ENCODE measurements at regions not wholly inside any gene's neighbourhood (a gene's known extent, or its start where the extent isn't known, plus 50 kb on each side); places are given as distances from the start of the nearest gene placed in this dataset.
"Not testable (repeated sequence)": the region's sequence is repeated elsewhere in the genome, so short reads cannot be mapped to it uniquely, and the experiment has no call there.

DNA sequence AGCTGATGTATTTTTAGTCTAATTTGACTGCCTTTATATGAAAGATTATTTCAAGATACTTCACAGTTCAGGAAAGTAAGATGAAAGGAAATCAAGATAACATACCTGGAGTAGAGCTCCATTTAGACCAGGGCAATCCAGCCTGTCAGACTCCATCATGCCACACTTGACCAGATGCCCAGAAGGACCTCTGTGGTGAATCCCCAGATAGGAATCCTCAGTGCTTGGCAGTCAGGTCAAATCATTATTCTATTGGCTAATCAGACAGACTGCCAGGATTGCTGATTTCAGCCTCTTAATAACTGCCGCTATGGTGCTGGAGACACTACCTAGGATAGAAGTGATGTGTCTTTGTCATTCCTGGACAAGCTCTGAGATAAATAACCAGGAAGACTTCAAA, 404.2 kb downstream of the STK39 start:
- DNase-seq: no peak

DNA sequence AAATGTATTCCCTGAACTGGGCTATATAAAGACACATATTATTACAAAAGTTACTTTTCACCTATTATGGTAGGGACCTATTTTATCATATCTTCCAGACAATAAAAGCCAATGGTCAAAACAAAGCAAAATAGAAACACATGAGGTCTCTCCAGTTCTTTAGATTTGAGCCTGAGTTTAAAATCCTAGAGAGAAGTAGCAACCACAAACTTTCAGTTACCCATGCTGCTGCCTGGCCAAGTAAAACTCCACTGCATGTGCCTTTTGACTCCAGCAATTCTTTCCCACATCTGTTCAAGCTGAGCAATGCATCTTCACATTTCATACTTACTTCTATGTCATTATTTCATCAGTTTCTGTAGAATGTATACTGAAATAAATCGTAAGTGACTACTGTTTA, 405.3 kb downstream of the STK39 start:
- no peak for DNase-seq

DNA sequence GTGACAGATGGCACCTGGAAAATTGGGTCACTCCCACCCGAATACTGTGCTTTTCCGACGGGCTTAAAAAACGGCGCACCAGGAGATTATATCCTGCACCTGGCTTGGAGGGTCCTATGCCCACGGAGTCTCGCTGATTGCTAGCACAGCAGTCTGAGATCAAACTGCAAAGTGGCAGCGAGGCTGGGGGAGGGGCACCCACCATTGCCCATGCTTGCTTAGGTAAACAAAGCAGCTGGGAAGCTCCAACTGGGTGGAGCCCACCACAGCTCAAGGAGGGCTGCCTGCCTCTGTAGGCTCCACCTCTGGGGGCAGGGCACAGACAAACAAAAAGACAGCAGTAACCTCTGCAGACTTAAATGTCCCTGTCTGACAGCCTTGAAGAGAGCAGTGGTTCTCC, 412.1 kb downstream of the STK39 start:
- not testable (repeated sequence) for DNase-seq

DNA sequence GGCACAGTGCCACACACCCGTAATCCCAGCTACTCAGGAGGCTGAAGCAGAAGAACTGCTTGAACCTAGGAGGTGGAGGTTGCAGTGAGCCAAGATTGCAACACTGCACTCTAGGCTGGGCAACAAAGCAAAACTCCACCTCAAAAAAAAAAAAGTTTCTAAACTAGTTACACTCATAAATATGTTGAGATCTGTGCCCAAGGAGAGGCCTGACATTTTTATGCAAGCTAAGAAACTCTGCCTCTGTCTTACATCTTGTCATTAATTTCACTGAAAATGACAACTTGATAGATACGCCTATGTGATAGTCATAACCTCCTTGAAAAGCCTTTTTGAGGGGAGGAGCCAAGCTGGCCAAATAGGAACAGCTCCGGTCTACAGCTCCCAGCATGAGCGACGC, 412.7 kb downstream of the STK39 start:
- DNase-seq: no peak

DNA sequence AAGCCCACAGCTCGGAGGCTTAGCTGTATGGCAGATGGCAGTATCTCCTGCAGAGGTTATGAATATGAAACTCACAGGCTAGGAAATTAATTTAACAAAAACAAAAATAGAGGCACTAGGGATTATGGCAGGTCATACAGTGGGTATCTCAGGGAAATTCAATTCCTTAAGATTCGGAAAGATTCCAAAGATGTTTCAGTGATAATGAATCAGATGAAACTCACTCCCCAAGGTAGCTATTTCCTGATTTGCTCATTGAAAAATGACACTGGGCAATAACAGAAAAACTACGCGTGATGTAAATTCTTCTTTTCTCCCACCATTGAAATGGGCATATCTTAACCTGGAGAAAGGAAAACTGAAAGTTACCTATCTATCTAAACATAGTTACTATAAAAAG, 414.1 kb downstream of the STK39 start:
- no peak for DNase-seq

DNA sequence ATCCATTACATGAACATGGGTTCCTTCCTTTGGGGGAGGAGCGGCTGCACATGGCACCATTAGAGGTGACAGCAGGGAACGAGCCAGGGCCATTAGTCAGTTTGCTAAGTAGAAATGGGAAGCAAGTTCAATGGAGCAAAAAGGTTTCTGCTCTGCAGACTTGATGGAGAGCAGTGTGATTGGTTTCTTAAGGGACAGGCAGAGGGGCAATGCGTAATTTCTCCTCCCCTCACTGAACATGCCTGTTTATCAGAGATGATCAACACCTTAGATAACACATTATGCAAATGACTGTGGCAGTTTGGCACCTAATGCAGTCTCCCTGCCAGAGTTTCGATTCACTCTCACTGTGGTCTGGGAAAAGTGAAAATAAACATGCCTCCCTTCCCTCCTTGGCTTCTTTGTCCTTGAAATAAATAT, 414.5 kb downstream of the STK39 start:
- no peak for DNase-seq

DNA sequence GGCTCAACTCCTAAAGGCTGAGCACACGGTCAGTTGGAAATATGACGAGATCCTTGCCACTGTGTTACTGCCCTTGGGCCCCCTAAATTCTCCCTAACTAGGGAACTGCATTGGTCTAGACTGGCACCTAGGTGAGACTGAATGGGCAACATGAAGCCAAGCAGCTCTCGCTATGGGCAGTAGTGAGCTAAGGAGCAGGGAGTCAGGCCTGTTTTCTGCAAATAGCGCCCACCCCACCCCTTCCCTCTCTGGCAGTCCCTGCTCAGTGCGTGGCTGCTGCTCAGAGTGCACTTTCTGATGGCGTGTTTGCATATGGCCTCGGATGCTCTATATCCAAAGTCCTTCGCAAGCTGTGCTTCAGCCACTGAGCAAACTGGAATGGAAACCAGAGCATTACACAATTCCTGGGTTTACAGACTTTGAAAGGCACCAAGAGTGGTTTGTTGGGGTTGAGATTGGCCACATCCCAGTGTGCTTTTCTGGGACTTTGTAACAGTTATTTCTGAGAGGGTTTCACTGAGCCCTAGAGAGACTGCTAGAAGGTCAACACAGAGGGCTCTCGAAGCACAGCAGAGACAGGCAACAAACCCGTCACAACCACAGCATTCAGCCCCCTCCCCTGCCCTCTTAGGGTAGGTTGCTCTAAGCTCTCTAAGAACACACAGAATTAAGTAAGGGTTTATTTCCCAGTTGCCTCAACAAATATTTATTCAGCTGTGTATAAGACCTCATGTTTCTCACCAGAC, 419.9 kb downstream of the STK39 start:
- no peak for DNase-seq

DNA sequence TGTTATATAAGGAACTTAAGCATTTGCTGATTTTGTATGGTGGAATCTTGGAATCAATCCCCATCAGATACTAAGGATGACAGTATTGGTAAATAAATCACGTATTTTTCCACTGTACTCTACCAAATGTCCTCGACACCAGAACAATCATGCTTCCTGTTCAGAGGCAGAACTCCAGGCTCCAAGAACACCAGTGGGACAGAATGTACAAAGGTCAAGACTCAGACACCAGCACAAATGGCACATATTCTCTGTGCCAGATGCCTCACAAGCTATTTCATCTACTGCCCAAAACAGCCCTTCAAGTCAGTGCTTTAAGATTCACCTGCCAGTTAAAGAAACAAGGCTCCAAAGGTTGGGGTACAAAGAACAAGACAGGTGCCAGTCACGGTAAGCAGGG, 420.5 kb downstream of the STK39 start:
- no peak for DNase-seq

DNA sequence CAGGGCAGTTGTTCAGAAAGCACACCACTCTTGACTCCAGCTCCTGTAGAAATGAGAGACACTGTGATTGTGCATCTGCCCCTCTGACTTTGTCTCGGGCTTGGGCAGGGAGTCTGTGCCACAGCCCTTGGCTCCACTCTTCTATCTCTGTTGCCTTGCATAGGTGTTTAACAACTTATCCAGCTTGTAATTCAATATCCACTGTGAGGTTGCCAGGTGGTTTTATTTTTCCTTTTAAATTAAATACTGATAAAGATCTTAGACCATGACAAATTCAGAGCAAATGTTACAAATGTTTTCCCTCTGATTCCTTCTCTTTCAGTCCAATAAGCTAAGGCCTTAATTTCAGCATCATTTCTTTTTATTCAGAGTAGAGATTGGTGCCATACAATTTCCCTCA, 421.7 kb downstream of the STK39 start:
- no peak for DNase-seq

DNA sequence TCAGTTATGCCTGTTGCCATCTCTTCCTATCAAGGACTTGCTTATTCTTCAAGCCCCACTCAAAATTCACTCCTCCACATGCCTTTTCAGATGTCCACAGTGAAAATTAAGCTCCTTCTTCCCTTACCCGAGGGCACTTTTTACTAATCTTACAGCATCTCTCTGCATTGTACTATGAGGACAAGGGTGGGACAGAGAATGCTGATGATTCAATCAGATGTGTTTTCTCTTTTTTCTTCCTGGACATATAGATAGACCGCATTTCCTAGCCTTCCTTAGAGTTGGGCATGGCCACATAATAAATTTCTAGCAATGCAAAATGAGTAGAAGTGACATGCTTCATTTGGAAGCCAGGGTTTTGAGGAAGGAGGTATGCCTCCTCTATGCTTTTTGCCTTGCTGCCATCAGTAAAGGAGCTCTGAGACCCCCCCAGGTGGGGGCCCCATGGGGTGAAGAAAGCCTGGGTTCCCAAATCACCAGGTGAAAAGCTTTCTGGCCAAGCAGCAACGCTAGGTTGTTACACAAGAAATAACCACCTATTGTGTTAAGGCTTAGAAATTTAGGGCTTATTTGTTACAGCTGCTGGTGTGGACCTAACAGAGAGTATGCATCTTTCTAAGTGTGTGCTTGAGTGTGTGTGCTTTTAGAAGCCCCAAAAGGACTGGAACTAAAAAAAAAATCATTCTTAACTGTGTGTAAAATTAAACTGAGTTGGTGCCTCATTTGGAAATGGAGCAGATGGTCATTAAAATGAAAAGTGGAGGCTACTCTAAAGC, 424.5 kb downstream of the STK39 start:
- no peak for DNase-seq

DNA sequence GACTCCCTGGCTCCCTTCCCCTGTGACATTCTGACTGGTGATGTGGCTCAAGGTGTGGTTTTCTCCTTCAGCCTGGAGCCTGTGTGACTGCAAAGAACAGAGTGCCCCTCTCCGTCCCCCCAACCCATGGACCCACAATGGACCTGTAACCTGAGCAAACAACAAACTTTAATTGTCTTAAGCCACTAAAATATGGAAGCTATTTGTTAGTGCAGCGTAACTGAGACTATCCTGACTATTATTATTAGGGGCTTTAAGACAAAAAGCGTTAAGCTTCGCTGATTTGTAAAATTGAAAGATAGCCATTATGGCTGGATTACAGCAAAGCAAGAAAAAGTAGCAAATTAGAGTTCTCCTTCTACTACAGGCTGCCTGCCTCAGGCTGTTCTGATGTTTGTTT, 426.9 kb downstream of the STK39 start:
- no peak for DNase-seq

DNA sequence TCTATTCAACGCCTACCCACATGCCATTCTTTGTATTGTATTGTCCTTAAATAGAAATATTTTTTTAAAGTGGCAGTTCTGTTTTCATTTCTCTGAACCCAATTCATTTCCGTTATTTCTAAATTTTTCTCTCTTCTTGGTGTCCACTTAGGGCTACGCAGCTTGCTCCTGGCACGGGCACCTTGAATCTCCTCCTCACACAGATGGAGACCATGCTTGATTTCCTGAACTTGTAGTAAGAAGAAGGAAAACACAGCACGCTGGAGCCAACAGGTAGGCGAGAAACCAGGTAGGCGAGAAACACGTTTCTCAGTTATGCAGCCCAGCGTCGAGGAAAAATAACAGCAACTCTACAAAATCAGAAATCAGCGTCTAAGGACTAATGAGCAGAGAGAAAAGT, 428.9 kb downstream of the STK39 start:
- no peak for DNase-seq

DNA sequence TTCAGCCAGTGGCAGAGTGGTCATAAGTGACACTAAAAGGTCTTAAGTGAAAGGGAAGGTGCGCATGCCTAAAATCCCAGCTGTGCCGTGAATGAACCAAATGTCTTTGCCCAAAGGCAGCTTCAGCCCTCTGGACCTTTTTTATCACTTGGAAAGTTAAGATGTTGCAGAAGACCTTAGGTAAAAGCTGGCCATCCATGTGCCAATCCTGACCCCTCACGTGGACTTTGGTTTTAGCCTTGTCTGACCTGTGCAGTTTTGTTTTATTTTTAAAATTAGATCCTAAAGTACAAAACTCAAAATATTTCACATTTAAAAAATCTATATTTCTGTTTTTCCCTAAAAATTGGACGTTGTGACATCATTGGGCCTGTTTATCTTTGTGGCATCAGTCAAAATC, 429.5 kb downstream of the STK39 start:
- DNase-seq: no peak

DNA sequence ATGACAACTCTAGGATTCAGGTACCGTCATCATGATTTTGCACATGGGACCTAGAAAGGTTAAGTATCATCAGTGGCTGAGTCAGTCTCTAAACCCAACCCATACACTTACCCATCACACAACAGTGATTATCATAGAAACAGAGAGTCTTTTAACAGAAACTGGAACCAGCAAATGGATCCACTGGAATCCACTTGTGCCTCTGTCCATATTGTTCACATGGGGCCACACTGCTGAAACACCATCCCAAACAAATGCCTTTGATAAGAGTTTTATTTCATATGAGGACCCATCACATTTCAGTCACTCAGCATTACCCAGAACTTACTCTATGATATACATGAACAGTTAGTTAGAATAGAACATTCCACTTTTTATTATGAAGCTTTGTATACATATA, 430.0 kb downstream of the STK39 start:
- DNase-seq: no peak

DNA sequence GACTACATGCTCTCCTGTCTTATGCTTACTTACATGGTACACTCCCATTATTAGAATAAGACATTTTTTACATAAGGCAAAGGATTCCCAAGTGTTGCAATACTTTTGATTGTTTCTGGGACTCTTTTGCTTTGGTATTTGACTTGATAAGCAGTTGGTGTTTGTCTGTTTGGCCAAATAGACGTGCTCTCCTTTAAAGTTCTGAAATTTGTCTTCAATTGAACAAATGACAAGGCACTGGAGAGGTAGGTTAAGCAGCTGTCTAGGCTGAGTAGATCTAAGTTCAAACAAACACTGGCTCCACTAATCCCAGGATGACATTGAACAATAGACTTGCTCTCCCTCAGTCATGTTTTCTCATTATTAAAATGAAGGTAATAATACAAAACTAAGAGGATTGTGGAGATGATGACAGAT, 430.5 kb downstream of the STK39 start:
- DNase-seq: no peak

DNA sequence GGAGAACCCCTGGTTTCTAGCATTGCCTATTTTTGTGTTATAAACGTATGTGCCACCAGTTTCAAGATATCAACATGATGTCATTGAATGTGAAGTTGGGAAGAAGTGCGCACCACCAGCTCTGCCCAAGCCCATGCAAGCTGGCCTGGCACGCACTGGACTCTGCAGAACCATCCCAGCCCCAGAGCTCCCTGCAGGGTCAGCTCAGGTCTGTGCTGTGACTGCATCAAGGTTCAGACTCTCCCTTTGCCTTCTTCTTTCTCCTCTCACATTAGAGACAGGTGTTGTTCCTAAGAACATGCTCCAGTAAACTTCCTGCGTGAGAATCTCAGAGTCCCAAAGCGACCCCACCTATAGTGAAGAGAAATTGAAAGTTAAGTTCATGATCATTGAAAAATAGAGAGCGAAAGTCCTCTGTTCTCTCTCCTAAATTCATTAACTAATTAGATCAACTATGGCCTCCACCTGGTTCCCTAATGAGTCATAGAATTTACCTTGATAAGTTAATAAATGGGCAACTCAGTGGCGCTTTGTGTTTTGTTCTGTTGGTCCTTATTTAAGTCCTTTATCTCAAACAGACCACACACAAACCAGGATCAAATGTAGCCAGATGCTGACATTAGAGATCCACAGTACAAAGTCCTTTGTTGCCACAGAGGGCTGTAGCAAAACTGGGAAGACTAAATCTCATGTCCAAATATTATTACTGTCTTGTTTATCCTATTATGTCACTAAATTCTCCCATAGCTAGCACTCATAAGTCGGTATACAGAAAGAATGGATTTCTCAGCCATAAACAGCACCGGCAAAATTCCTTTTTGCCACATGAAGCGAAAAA, 432.3 kb downstream of the STK39 start:
- DNase-seq: no peak

DNA sequence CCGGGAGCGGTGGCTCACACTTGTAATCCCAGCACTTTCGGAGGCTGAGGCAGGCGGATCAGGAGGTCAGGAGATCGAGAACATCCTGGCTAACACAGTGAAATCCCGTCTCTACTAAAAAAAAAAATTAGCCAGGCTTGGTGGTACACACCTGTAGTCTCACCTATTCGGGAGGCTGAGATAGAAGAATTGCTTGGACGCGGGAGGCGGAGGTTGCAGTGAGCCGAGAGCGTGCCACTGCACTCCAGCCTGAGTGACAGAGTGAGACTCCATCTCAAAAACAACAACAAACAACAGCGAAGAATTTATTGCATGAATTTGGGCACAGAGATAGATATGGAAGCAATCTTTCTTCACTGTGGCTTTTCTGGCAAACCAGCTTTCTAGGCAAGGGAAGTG, 432.9 kb downstream of the STK39 start:
- DNase-seq: not testable (repeated sequence)

DNA sequence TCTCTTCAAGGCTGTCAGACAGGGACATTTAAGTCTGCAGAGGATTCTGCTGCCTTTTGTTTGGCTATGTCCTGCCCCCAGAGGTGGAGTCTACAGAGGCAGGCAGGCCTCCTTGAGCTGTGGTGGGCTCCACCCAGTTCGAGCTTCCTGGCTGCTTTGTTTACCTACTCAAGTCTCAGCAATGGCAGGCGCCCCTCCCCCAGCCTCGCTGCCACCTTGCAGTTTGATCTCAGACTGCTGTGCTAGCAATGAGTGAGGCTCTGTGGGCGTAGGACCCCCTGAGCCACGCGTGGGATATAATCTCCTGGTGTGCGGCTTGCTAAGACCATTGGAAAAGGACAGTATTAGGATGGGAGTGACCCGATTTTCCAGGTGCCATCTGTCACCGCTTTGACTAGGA, 437.6 kb downstream of the STK39 start:
- not testable (repeated sequence) for DNase-seq

DNA sequence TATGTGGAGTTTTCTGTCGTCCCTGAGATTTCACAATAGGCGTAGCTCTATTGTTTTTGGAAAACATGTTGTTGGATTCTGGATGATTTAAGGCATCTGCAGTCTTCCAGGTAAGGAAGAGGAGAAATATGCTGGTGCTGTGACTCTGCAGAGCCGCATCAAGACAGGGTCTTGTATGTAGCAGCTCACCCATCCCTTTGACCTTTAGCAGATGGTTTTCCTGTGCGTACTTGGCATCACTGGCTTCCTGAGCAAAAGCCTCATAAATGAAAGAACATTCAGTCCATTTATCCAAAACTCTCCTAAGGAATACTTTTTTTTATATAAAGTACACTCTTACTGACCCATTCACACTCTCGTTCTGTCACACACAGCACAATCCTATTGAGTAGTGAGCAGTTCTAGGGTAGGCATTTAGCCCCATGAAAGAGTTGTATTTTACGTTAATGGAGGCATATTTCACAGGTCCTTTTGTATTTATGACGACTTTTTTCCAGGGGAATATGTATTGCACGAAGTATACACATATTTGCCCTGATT, 443.9 kb downstream of the STK39 start:
- no peak for DNase-seq

DNA sequence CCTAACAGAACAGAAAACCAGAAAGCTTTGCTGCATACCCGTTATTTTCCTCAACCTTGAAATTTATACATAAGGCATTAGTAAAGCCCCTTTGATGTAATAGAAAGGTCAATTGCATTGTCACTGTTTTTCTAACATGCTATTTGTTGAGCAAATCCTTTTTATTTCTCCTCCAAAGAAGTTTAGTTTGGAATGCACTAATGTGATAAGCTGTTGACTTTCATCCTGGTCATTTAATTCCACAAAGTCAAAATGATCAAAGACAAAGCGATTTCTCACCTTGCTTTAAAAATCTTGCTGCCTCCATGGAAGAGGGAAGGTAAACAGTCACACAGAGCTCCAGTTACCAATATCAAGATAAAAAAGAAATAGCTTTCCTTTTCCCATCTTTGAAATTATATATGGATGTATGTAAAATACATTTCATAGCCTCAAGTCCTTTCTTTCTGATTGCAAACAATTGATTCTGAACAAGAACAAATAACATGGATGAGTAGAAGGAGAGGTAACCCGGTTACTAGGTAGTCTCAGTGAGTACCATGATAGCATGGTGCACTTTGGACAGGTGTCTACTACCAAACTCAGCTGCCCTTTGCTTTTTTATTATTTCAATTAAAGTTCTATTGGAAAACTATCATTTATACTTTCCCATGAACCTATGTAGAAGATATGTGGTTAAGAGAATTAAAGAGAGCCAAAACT, 452.7 kb downstream of the STK39 start:
- no peak for DNase-seq

DNA sequence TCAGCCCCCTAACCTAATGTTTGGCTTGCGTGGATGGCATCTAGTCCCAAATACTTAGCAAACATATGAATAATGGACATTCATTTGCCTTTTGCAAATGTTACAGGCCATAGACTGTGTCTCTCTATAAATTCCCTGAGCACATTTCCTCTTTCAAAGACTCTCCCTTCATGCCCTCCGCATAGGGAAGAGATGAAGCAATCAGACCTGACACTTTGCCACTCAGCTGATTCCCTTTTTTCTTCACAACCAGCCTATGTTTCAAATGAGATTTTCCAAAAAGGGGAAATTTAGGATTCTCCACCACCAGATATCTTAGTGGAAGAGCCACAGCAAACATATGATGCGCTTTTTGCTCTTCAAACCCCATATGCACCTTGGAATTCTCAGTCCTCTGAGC, 453.7 kb downstream of the STK39 start:
- no peak for DNase-seq

DNA sequence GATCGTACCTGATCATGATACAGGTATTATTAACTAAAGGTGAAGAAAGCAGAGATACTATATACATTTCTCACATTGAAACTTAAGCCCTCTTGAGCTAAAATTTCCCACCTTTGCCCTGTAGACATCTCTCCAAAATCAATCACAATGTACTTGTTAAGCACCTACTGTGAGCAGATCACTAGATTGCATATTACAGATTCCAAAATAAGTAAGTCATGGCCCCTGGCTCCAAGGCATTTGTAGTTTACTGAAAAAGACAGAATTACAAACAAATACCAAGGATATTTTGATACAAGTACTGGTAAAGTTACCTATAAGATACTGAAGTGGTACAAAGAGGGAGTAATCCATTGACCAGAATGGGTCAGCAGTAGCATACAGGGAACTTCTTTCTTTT, 455.3 kb downstream of the STK39 start:
- DNase-seq: no peak
